Middle frontal gyrus (tissue), 1 donor: ENCODE measurements at regions not wholly inside any gene's neighbourhood (a gene's known extent, or its start where the extent isn't known, plus 50 kb on each side); places are given as distances from the start of the nearest gene placed in this dataset.

Experiments used
- DNase-seq: peaks from one replicate; pipeline ENCODE4 v3.0.0-alpha.2; 2015; ENCODE audit warnings: low spot score; ENCODE audit errors: extremely low spot score

GRCh38 chr9:91094324-91095088 is 267.2 kb downstream of the AUH start:
- DNase-seq, result no peak

- DNase-seq, result no peak
These were observed 263.4 kb downstream of the AUH start for GRCh38 chr9:91098203-91098850.

GRCh38 chr9:91099436-91099835 is 262.3 kb downstream of the AUH start:
- no peak for DNase-seq

GRCh38 chr9:91100878-91101450 is 260.8 kb downstream of the AUH start:
- no peak for DNase-seq

GRCh38 chr9:91101611-91102168 is 260.0 kb downstream of the AUH start:
- no peak for DNase-seq

GRCh38 chr9:91102269-91102668 is 259.4 kb downstream of the AUH start:
- no peak for DNase-seq

- DNase-seq, result no peak
These were observed 257.8 kb downstream of the AUH start for GRCh38 chr9:91103931-91104330.

GRCh38 chr9:91106415-91107081 is 255.2 kb downstream of the AUH start:
- no peak for DNase-seq

- DNase-seq, result no peak
These were observed 250.5 kb downstream of the AUH start for GRCh38 chr9:91111226-91111625.

GRCh38 chr9:91111876-91112275 is 249.8 kb downstream of the AUH start:
- no peak for DNase-seq

GRCh38 chr9:91113016-91113415 is 248.7 kb downstream of the AUH start:
- no peak for DNase-seq

GRCh38 chr9:91114450-91114849 is 247.3 kb downstream of the AUH start:
- no peak for DNase-seq

- no peak for DNase-seq
These were observed 245.5 kb downstream of the AUH start for GRCh38 chr9:91116211-91116610.

GRCh38 chr9:91116711-91117110 is 245.0 kb downstream of the AUH start:
- DNase-seq, result no peak

- DNase-seq, result no peak
These were observed 244.2 kb downstream of the AUH start for GRCh38 chr9:91117474-91117891.

GRCh38 chr9:91117959-91118703 is 243.6 kb downstream of the AUH start:
- no peak for DNase-seq

- no peak for DNase-seq
These were observed 243.1 kb downstream of the AUH start for GRCh38 chr9:91118704-91119025.

- DNase-seq, result no peak
These were observed 242.6 kb downstream of the AUH start for GRCh38 chr9:91119142-91119541.

- DNase-seq, result no peak
These were observed 242.0 kb downstream of the AUH start for GRCh38 chr9:91119679-91120078.

- no peak for DNase-seq
These were observed 241.5 kb downstream of the AUH start for GRCh38 chr9:91120200-91120599.

GRCh38 chr9:91122755-91123154 is 239.0 kb downstream of the AUH start:
- DNase-seq, result no peak
